G401.6 (cell line): ENCODE measurements at regions not wholly inside any gene's neighbourhood (a gene's known extent, or its start where the extent isn't known, plus 50 kb on each side); places are given as distances from the start of the nearest gene placed in this dataset.

Experiments used
- FAIRE-seq: peaks from 2 replicates; lab custom pipeline; 2012; peaks lifted over from hg19 to GRCh38; lab: Jason Lieb, UNC

DNA sequence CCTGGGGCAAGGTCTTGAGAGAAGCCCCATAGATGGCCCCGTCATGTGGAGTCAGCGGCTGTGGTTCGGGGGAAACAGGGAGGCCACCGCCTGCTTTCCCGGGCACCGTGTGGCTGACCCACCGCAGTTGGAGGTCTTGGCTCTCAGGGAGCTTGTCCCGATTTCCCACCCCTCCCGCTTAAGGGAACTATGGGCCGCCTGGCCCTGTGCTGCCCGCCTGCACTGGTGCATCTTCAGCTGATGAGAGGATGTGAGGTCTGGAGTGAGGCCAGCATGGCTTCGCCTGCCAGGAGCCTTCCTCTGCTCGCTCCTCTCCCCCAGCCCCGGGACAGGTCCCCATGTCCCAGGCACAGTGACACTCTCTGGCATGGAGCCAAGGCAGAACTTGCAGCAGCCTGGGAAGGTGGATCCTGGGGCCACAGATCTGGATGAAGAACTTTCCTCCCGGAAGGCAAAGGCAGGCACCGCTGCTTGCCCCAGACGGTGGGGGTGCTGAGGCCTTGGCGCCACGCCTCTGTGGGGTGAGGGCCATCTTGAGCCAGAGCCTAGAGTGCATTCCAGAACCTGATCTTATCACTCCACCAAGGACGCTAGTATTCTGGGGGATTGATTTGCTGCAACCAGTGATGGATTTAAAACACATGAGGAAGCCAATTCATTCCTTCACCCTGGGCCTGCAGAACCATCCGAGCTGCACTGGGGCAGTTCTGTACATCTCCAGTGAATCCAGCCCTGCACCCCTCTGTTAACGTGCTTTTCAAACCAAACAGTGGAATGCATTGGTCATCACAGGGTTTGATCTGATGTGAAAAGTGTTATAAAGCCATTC lies 178.6 kb upstream of the TNRC6C start:
- no peak for FAIRE-seq

DNA sequence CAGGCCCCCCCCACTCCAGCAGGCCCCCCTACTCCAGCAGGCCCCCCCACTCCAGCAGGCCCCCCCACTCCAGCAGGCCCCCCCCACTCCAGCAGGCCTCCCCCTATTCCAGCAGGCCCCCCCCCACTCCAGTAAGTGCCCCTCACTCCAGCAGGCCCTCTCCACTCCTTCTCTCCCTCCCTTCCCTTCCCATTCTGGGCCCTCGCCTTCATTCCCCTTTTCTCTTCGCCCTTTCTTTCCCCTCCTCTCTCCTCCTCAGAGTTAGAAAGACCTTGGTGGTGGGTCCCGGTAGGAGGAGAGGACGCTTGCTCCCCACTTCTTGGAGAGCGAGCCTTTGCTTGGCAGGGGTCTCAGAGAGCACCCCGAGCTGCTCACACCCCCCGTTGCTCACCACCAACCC lies 177.0 kb upstream of the TNRC6C start:
- no peak for FAIRE-seq

GRCh38 chr17:77782201-77782600 lies 176.3 kb upstream of the TNRC6C start:
- FAIRE-seq, result no peak

DNA sequence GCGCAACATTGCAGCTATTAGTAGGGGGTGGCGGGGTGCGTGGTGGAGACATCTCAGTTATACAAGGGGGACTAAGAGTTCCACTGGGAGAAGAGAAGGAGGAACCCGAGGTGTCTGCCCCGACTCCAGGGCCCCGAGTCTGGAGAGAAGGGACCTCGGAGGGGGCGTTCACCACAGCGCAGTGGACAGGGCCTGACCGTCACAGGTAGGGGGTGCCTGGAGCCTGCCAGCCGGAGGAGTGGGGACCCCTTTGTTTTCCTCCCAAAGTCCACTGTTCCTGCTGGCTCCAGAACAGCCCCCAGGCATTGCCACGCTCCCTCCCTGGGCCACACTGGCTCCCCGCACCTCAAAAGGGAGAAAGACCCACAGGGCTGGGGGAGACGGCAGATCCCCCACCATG lies 175.9 kb upstream of the TNRC6C start:
- FAIRE-seq, result no peak

GRCh38 chr17:77783991-77784820 lies 174.3 kb upstream of the TNRC6C start:
- FAIRE-seq, result no peak

DNA sequence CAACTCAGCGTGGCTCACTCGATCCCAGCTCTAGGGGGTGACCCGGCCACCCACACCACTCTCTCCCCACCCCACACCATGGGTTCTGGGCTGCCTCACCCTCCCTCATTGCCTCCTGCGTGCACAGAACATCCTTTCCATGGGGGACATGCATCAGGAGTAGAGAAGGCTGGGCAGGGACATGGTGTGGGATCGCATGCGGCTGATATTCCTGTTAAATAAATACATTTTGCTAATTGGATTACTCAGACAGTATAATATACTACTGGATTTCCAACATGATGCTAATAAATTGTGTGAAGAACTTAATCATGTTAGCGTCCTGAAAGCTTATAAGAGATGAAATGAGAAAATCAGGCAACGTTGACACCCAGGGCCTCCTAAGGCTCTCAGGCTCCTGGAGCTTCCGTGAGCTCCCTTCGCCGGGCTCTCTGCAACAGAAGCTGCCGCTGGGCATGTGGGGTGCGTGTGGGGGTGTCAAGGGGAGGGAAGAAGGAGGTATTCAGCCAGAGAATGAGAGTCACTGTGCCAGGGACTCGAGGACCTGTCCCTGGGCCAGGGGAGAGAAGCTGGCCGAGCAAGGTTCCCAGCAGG lies 173.1 kb upstream of the TNRC6C start:
- no peak for FAIRE-seq

- FAIRE-seq, result no peak
Observed at GRCh38 chr17:77786090-77786489, 172.4 kb upstream of the TNRC6C start.

DNA sequence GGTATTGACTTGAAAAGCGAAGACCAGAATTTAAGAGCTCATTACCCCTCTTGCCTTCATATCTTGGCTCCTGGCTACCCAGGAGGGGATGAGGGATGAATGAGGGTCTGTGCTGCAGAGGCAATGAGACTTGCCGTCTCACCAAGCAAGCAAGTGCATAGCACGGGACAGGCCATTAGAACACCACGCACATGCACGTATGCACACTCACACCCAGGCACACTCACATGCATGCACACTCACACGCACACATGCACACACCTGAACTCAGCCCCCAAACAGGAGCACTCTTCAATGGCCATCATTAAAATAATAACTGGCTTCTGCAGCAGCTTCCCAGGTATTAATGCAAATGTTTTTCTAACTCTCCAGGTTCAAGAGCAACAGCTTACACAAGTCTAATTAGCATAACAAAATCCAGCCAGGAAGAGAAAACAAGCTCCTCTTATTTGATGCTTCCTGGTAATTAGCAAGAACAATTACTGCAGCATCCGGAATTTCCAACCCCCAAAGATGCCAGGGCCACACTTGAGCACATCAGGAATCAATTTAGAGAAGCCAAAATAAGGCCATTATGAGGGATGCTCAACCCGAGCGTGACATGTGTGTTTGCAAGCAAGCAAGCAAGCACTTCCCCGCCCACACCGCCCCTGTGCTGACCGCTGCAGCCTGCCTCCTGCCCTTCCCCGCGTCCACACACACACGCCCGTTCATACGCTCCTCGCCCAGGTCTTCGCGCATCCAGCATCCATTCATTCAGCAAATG lies 171.6 kb upstream of the TNRC6C start:
- FAIRE-seq, result no peak

GRCh38 chr17:77790143-77790829 lies 168.2 kb upstream of the TNRC6C start:
- FAIRE-seq, result no peak

- no peak for FAIRE-seq
Observed at GRCh38 chr17:77792626-77793025, 165.9 kb upstream of the TNRC6C start.

GRCh38 chr17:77793146-77793970 lies 165.1 kb upstream of the TNRC6C start:
- no peak for FAIRE-seq

DNA sequence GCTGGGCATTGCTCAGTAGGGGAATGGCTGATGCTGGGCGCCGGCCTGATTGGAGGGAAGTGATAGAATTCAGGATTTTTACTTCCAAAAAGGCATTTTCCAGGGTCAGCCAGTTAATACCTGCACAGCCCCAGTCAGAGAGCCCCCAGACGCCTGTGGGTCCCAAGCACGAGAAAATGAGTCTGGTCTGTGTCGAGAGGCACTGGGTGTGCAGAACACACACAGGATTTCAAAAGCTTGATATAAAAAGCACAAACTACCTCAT lies 164.6 kb upstream of the TNRC6C start:
- FAIRE-seq, result no peak

- no peak for FAIRE-seq
Observed at GRCh38 chr17:77794846-77795245, 163.7 kb upstream of the TNRC6C start.

DNA sequence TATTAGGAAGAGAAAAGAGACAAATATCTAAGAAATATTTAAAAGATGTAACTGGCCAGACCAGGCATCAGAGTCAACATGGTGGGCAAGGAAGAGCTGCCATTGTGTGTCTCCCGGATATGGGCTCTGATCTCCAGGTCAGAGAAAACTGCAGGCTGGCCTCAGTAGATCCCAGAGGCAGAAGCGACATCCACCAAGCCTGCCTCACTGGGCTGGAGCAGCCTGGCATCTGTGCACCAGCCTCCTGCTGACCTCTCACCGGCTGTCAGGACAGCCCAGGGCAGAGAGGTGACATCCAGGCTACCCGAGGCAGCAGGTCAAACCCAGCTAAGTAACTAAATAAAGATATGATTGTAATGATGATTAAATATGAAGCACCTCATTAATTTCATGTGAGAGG lies 162.8 kb upstream of the TNRC6C start:
- no peak for FAIRE-seq

DNA sequence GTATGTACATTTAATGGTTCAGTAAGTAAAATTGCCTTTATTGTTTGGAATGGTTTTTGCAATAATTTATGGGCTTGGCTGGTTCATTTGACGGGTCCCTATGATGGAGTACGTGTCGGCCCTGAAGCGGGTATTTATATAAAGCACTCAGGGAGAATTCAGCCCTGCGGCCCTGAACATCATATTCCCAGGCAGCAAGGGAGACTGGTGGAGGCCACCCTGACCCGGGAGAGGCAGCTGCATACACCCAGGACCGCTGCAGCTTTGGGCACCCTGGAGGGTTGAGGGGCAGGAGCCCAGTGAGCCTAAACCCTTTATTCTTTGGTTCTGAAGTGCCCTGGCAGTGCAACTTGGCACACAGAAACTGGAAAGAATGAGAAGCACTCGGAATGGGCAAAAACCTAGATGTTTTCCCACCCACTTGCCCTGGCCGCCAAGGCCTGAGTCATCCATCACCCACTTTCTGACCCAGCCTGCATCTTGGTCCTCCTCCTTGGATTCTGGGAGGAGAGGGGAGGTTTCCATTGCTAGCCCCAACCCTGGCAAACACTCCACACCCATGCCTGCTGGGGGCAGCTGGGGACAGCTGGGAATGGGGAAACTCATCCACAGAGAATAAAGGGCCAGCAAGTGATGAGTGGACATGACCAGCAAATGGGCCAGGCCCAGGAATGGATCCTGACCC lies 162.2 kb upstream of the TNRC6C start:
- FAIRE-seq, result no peak

DNA sequence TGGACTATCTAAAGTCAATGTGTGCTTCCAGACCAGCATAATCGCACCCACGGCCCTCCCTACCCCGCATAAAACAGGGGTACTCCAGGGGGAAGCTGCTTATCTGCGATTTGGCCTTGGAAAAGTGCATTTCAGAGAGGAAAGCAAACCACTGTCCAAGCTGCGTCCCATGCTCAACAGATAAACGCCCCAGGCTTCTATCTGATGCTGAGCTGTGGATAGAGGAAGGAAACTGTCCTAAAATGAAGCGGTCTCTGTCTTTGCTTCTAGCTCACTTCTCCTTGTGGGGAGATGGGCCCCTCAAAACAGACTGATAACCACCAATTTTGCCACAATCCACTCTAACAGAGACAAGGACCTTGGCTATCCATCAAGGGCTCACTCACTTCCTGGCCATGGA lies 160.5 kb upstream of the TNRC6C start:
- no peak for FAIRE-seq

DNA sequence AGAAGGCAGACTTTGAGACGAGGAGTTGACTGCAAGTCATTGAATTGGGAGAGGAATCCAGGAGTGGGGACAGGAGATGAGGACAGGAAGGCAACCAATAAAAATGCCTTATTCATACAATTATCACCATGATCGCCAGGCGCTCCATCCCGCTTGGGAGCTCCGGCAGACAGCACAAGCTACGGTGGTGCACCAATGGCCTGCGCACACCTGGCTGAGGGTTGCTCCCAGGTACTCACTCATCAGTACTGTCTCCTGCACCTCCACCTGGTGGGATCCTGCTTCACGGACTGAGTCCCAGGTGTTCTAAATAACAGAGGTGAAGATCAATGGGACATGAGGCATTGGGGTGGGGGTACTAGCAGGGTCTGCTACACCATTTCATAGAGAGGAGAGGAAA lies 160.0 kb upstream of the TNRC6C start:
- FAIRE-seq, result no peak

DNA sequence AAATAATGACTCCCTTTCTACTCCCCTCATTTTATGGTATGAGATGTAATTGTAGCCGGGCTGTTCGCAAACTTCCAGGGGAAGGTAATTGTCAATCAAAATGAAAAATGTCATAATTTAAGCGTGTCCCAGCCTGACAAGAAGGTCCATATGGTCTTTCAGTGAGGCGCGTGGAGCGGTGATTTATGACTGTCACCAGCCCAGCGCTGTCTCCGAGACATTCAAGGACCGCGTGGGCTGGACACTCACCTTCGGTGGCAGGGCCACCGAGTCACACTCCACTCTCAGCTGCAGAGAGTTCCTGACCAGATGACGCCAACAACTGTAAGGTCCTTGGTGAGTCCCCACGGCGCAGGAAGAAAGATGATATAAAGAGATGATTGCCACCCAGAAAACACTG lies 157.7 kb upstream of the TNRC6C start:
- FAIRE-seq, result no peak

GRCh38 chr17:77801545-77802332 lies 156.8 kb upstream of the TNRC6C start:
- no peak for FAIRE-seq

- no peak for FAIRE-seq
Observed at GRCh38 chr17:77802333-77802615, 156.2 kb upstream of the TNRC6C start.
